ENCODE measurements at regions not wholly inside any gene's neighbourhood (a gene's known extent, or its start where the extent isn't known, plus 50 kb on each side); places are given as distances from the start of the nearest gene placed in this dataset.
A peak's percentile ranks its signal among the peaks of the same experiment; 100 is the strongest.
"Not testable (repeated sequence)": the region's sequence is repeated elsewhere in the genome, so short reads cannot be mapped to it uniquely, and the experiment has no call there.

DNA sequence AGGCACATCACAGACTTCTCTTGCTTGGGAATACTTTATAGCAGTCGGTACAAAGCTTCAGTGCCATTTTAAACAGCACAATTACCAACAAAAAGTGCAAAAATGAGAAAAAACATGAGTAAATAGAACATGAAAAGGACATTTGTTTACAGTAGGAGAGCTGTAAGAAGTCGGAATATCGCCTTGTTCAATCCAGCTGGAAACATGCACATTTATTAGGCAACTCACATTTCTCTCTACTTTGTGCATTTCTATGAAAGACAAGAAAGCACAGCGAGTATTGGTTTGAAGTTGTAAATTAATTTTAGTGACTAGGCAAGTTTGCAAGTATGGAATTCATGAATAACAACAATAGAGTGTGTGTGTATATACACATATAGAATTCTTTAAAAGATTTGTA, 484.7 kb downstream of the DACH1 start:
- DNase-seq (ENCODE audit: low read depth) = no peak

DNA sequence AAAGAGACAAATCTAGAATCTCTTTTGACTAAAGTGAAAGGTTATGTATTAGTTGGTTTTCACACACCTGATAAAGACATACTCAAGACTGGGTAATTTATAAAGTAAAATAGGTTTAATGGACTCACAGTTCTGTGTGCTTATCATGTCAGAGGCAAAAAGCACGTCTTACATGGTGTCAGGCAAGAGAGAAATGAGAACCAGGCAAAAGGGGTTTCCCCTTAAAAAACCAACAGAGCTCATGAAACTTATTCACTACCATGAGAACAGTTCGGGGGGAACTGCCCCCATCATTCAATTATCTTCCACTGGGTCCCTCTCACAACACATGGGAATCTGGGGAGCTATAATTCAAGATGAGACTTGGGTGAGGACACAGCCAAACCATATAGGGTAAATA, 486.8 kb downstream of the DACH1 start:
- no peak for DNase-seq (ENCODE audit: low read depth)

GRCh38 chr13:71378961-71379905, 487.8 kb downstream of the DACH1 start:
- DNase-seq (ENCODE audit: low read depth) = peak; percentile 10

GRCh38 chr13:71374471-71375049, 492.4 kb downstream of the DACH1 start:
- DNase-seq (ENCODE audit: low read depth) = no peak

DNA sequence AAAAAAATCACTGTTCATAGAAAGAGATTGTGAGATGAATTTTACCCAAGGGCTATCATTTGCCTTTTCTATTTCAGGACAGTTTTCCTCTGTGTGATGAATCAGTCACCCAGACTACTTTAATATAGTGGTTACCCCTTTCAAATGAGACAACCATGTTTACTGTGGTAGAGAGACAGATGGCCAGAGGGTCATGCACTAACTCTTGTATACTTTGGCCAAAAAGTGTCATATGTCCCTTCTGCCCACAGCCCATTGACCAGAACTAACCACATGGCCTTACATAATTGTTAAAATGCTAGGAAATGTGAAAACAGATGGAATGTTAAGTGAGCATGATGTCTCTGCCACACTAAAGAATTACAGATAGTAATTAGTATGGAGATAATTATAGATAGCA, 498.7 kb downstream of the DACH1 start:
- DNase-seq (ENCODE audit: low read depth) = no peak

DNA sequence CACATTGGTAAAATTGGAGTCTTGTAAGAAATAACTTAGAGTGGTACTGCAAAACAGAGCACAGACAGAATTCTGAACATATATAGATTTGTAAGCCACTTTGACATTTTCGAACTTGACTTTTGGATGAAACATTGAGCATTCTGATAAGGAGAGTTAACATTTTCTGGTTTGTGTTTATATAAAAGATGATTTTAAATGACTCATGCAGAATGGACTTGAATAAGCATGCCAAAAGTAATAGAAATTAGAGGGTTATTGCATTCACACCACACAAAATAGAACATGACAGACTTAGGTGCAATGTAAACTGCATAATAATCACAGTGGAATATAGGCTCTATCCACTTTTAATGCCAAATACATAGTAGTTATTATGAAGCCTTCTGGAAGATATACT, 507.0 kb downstream of the DACH1 start:
- DNase-seq (ENCODE audit: low read depth) = no peak

DNA sequence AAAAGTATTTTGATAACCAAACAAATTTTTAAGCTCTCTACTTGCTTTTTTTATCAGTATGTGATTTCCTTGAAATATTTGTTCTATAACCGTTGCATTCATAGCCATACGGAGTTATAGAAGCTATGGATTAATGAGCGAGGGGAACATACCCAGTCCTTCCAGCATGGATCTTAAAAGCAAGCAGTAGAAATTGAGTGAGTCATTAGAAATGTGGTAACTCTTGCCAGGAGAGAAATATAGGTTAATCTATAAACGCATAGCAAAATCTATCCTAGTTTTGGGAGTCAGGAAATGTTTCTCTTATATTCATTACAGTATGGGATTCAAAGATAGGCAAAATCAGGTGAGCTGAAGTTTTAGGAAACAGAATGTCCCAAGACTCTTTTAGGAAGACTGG, 507.4 kb downstream of the DACH1 start:
- DNase-seq (ENCODE audit: low read depth) = no peak

- DNase-seq (ENCODE audit: low read depth) = no peak
Observed at GRCh38 chr13:71358218-71358617, 508.8 kb downstream of the DACH1 start.

GRCh38 chr13:71355010-71355409, 512.0 kb downstream of the DACH1 start:
- no peak for DNase-seq (ENCODE audit: low read depth)

- no peak for DNase-seq (ENCODE audit: low read depth)
Observed at GRCh38 chr13:71350886-71351285, 516.1 kb downstream of the DACH1 start.

DNA sequence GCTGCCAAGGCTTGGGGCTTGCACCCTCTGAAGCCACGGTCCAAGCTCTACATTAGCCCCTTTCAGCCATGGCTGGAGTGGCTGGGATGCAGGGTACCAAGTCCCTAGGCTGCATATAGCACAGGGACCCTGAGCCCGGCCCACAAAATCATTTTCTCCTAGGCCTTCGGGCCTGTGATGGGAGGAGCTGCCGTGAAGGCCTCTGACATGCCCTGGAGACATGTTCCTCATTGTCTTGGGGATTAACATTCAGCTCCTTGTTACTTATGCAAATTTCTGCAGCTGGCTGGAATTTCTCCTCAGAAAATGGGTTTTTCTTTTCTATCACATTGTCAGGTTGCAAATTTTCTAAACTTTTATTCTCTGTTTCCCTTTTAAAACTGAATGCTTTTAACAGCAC, 521.1 kb downstream of the DACH1 start:
- DNase-seq (ENCODE audit: low read depth) = not testable (repeated sequence)

- no peak for DNase-seq (ENCODE audit: low read depth)
Observed at GRCh38 chr13:71339736-71340135, 527.3 kb downstream of the DACH1 start.

DNA sequence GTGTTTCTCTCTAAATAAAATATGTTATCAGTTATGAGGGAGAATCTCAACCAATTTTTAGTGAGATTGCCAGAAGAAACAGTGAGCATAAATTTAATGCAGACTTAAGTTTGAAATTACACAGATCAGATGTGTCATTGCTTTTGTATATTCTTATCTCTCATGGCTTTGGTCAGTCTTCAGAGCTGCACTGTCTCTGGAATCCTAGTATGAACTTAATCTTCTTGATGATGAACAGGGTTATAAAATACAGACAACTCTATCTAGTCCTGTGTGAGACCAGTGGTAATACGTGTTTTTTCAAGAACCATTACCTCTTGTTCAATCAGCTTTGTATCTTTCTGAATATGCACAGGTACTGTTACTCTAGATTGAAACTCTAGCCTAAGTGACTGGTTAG, 528.0 kb downstream of the DACH1 start:
- no peak for DNase-seq (ENCODE audit: low read depth)

DNA sequence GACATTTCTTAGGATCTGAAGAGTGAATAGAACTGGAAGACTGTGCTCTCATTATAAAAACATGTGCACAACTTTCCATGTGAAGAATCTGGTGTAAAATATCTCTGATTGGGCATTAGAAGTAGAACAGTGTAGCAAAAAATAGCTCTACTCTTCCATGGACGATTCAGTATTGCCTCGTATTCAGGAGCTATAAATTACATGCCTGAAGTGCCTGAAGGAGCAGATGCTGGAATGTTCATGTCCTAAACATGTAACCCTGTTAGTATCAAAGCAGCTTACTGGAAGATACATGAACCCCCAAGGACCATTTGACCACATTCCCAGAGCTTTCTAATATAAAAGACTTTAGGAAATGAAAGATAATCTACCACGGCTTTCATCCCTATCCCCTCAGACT, 528.9 kb downstream of the DACH1 start:
- no peak for DNase-seq (ENCODE audit: low read depth)

DNA sequence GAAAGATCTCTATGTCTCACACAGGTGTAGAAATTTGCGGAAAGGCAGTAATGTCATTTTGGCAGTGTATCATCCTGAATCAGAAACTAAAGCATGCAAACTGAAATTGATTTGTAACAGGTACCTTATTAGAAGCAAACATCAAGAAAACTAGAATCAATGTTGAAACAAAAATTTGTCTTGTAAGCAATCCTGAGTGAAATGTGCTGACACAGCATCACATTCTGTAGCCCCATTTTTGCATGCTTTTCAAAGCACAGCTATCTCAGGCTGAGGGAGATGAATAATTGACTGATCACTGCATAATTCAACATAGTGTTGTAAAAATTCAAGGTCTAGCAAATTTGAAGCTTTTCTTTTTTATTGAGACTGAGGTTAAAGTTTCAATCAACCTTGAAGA, 539.7 kb downstream of the DACH1 start:
- no peak for DNase-seq (ENCODE audit: low read depth)

- DNase-seq (ENCODE audit: low read depth) = no peak
Observed at GRCh38 chr13:71325556-71325955, 541.4 kb downstream of the DACH1 start.

DNA sequence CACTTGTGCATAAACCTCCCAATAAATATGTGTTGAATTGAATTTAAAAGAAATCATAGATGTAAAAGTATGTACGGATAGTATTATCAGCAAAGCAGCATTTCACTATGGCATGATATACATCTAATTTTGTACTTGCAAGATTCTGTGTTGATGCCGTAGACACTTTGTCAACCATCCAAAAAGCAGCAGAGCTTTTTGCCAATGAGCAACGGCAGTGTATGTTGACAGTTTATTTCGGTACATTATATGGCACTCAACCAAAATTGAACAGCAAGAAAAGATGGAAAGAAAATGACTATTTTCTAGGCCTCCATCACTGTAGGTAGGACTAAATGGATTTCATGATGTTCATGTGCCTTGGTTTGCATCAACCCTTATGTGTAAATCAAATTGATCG, 543.7 kb downstream of the DACH1 start:
- no peak for DNase-seq (ENCODE audit: low read depth)

DNA sequence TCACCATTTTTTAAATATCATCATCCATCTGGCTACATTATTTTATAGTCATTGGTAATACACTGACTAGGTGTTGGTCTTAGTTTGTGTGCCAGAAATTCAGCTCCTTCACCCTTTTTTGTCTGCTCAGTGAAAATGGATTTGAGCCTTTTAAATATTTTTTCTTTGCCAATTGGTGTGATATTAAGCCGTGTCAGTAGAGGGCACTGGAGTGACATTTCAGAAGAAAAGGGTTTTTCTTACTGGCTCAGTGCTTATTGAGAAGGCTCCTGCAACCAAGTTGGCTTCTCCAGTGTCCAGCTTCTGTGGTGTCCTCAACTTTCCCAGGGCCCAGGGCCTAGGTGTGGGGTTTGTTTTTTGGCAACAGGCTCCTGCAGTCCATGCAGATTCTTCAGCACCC, 546.6 kb downstream of the DACH1 start:
- peak; percentile 9 for DNase-seq (ENCODE audit: low read depth)

- DNase-seq (ENCODE audit: low read depth) = no peak
Observed at GRCh38 chr13:71316792-71317363, 550.1 kb downstream of the DACH1 start.

- DNase-seq (ENCODE audit: low read depth) = no peak
Observed at GRCh38 chr13:71312923-71313322, 554.1 kb downstream of the DACH1 start.

- DNase-seq (ENCODE audit: low read depth) = no peak
Observed at GRCh38 chr13:71309905-71310304, 557.1 kb downstream of the DACH1 start.

DNA sequence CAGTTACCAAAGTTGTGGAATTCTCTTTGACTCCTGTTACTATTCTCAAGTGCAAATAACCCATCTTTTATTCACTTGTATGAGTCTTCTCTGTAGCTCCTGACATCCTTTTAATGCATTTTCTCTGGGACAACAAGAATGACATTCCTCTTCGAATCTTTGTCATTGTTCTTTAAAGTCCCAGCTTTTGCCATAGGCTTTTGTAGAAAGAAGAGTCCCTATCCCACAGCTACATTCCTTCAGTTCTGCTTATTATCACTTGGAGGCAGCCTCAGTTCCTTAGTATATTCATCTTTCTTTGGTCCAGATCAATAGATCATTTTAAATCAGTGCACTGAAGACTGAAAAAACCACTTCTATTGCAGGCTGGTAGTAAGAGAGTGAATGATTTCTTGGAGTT, 560.2 kb downstream of the DACH1 start:
- no peak for DNase-seq (ENCODE audit: low read depth)

GRCh38 chr13:71304861-71305260, 562.1 kb downstream of the DACH1 start:
- DNase-seq (ENCODE audit: low read depth) = no peak
